GM12878 (cell line): ENCODE measurements at regions not wholly inside any gene's neighbourhood (a gene's known extent, or its start where the extent isn't known, plus 50 kb on each side); places are given as distances from the start of the nearest gene placed in this dataset.

ENCODE experiments used
- CREB1 ChIP-seq: IDR thresholded peaks from 2 replicates; pipeline ENCODE4 v1.6.1; 2012; ENCODE audit warnings: low read depth, mild to moderate bottlenecking, inconsistent platforms
- SMARCA5 ChIP-seq: fragments of 450-650 bp; IDR thresholded peaks from 2 replicates; pipeline ENCODE4 v1.6.1; 2017; ENCODE audit warnings: mild to moderate bottlenecking
- TF ChIP-seq, protein P1 (sequence below), 3 experiments: IDR thresholded peaks in 2 of 3; conservative IDR thresholded peaks in 1 of 3; 2 replicates each; pipeline ENCODE4 v1.5.1; 2011; ENCODE audit warnings: low read depth in 3 of 3, low read length in 3 of 3, mild to moderate bottlenecking in 3 of 3, control low read depth in 2 of 3, moderate library complexity in 2 of 3, inconsistent platforms in 1 of 3, mixed read lengths in 1 of 3; ENCODE audit not compliant: control insufficient read depth in 2 of 3, insufficient read depth in 1 of 3; ENCODE audit errors: extremely low read depth in 1 of 3
- TF ChIP-seq, protein P2 (sequence below): IDR thresholded peaks from 2 replicates; pipeline ENCODE4 v1.6.1; 2011; ENCODE audit warnings: low read depth, low read length, improper control_type of control experiment, borderline replicate concordance

DNA sequence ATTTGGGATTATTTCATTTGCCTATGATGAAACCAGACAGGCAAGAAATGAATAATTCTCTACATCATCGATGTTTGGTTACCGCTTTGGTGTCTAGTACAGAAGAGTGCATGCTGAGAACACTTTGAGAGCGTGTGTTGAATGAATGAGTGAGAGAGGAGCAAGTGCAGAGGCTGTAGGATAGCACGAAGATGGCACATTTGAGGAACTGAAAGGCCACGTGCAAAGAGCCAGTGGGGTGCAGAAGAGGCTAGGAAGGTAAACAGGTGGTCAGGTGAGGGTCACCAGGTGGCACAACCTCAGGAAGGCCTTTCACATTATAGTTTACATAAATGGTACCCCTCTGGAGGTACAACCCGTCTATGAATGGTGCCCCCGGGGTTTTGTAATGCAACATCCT lies 80.1 kb upstream of the SPHKAP start:
- TF ChIP-seq SMARCA5 (no peak), CREB1 (no peak)
- TF ChIP-seq, protein P1, sequence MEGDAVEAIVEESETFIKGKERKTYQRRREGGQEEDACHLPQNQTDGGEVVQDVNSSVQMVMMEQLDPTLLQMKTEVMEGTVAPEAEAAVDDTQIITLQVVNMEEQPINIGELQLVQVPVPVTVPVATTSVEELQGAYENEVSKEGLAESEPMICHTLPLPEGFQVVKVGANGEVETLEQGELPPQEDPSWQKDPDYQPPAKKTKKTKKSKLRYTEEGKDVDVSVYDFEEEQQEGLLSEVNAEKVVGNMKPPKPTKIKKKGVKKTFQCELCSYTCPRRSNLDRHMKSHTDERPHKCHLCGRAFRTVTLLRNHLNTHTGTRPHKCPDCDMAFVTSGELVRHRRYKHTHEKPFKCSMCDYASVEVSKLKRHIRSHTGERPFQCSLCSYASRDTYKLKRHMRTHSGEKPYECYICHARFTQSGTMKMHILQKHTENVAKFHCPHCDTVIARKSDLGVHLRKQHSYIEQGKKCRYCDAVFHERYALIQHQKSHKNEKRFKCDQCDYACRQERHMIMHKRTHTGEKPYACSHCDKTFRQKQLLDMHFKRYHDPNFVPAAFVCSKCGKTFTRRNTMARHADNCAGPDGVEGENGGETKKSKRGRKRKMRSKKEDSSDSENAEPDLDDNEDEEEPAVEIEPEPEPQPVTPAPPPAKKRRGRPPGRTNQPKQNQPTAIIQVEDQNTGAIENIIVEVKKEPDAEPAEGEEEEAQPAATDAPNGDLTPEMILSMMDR (IDR thresholded peaks at IDR 0.05 in 2 of 3, conservative IDR thresholded peaks at IDR 0.05 in 1 of 3; ENCODE audit: control insufficient read depth in 2 of 3, extremely low read depth in 1 of 3, insufficient read depth in 1 of 3, low read depth in 3 of 3, low read length in 3 of 3), result no peak
- TF ChIP-seq, protein P2, sequence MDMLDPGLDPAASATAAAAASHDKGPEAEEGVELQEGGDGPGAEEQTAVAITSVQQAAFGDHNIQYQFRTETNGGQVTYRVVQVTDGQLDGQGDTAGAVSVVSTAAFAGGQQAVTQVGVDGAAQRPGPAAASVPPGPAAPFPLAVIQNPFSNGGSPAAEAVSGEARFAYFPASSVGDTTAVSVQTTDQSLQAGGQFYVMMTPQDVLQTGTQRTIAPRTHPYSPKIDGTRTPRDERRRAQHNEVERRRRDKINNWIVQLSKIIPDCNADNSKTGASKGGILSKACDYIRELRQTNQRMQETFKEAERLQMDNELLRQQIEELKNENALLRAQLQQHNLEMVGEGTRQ, result no peak
